ENCODE measurements at regions not wholly inside any gene's neighbourhood (a gene's known extent, or its start where the extent isn't known, plus 50 kb on each side); places are given as distances from the start of the nearest gene placed in this dataset.

GRCh38 chr7:68245688-68246087 is 1249.1 kb downstream of the TYW1 start:
- Histone ChIP-seq H4K5ac (ENCODE audit: insufficient read length, low read depth, low read length) (no peak overlapping the region), H2BK5ac (ENCODE audit: low read depth, low read length) (peak overlapping the region; percentile 63; the same call in 1 of the 2 replicates), H3K36me3 (ENCODE audit: control insufficient read depth in 2 of 4, insufficient read depth in 4 of 4, low read length in 3 of 4) (no peaks in the 10 kb centered on the region), H2BK12ac (ENCODE audit: low read depth, low read length) (peak overlapping the region; percentile 86), H2BK15ac (ENCODE audit: low read length) (no peak overlapping the region), H3K4me2 (ENCODE audit: insufficient read depth in 1 of 2, low read depth in 2 of 2, low read length in 2 of 2) (peak overlapping the region; percentile 32 to 38; a peak in 3 of 4 replicates), H3K56ac (replicated peaks; ENCODE audit: insufficient read length, low read depth, low read length) (no peak overlapping the region), H2BK120ac (replicated peaks; ENCODE audit: low read depth, low read length) (peak overlapping the region; percentile 12), H3K27me3 (replicated peaks in 1 of 4; ENCODE audit: control insufficient read depth in 3 of 4, extremely low read depth in 1 of 4, insufficient read depth in 3 of 4, low read length in 3 of 4) (no peaks in the 10 kb centered on the region; a peak in 2 of 7 replicates), H3K9me3 (ENCODE audit: insufficient read depth in 2 of 2, low read depth in 1 of 2, low read length in 1 of 2) (peaks cover 3 to 4% of the 10 kb centered on the region in 2 experiments; a peak in 3 of 4 replicates), H4K8ac (ENCODE audit: extremely low read depth, insufficient read depth, low read length) (no peak overlapping the region), H2AFZ (ENCODE audit: low read length) (no peak overlapping the region), H3K4me1 (replicated peaks in 1 of 4; ENCODE audit: control insufficient read depth in 3 of 4, insufficient read depth in 4 of 4, low read length in 3 of 4) (peaks cover 7 to 22% (median 12%) of the 10 kb centered on the region in 4 experiments; a peak in 6 of 7 replicates), H2AK5ac (ENCODE audit: low read depth, low read length) (no peak overlapping the region), H3K79me1 (ENCODE audit: low read depth, low read length) (no peaks in the 10 kb centered on the region), H3K18ac (ENCODE audit: extremely low read depth, low read length) (peak overlapping the region; percentile 55; the same call in 1 of the 2 replicates), H3K14ac (ENCODE audit: insufficient read length) (no peak overlapping the region), H3K4ac (replicated peaks; ENCODE audit: insufficient read length, low read depth, low read length) (peak overlapping the region; percentile 39), H3K23me2 (ENCODE audit: low read depth, low read length) (peaks cover 3% of the 10 kb centered on the region; the same call in 1 of the 2 replicates), H3K4me3 (ENCODE audit: extremely low read depth in 1 of 4, insufficient read depth in 2 of 4, low read depth in 3 of 4, low read length in 4 of 4) (no peak overlapping the region; a peak in 1 of 8 replicates), H3K9ac (replicated peaks in 1 of 4; ENCODE audit: extremely low read depth in 1 of 4, low read depth in 3 of 4, low read length in 3 of 4) (0 out of 7 replicates have a peak overlapping the region, but pooled peaks of 1 of the 4 experiments have one; percentile 10), H3K23ac (ENCODE audit: insufficient read length) (no peak overlapping the region), H2BK20ac (ENCODE audit: low read length) (peak overlapping the region; percentile 87; the same call in 1 of the 2 replicates), H4K20me1 (replicated peaks in 1 of 2; ENCODE audit: control insufficient read depth in 1 of 2, insufficient read depth in 2 of 2, low read length in 2 of 2) (no peaks in the 10 kb centered on the region), H4K91ac (replicated peaks; ENCODE audit: insufficient read length, low read length) (peak overlapping the region; percentile 2), H3K79me2 (ENCODE audit: control insufficient read depth in 1 of 2, insufficient read depth in 2 of 2, low read length in 2 of 2) (no peaks in the 10 kb centered on the region), H3K27ac (ENCODE audit: low read depth, low read length) (peak overlapping the region; percentile 59; the same call in 1 of the 2 replicates)
- ChIA-PET CTCF (ENCODE audit: partially characterized antibody) (interaction anchor here (0.6 to 0.7 kb wide), 2 partner anchors 182 to 875 kb away, joined by 3 read pairs; no protein-coding TSS in a partner anchor), POLR2A (ENCODE audit: partially characterized antibody) (interaction anchor here (0.6 to 1.1 kb wide), 4 partner anchors 11 to 881 kb away, joined by 3 to 4 read pairs (median 4); no protein-coding TSS in a partner anchor)
- FAIRE-seq (peak; percentile 66), DNase-seq (ENCODE audit: low read depth in 1 of 2, low spot score in 2 of 2) (peak in 1 of 2 experiments; percentile 49)
- 59% methylated on average over 3 of the region's 3 CpGs; no CpG with 5 or more reads in 1 of the 2 experiments for WGBS, 2 experiments (ENCODE audit: extremely low coverage in 1 of 2, insufficient coverage in 1 of 2, insufficient read length in 1 of 2, insufficient replicate concordance in 2 of 2, low coverage in 1 of 2, low lambda C conversion rate in 2 of 2, missing lambda C conversion rate in 1 of 2)
- no peak for TF ChIP-seq BCL11A (IDR thresholded peaks at IDR 0.05; ENCODE audit: low read depth in 2 of 2, low read length in 2 of 2)
- TF ChIP-seq JUND (IDR thresholded peaks at IDR 0.05; ENCODE audit: low read length): peak; percentile 40; the same call in 1 of the 2 replicates
- TF ChIP-seq POLR2A (IDR thresholded peaks at IDR 0.05; ENCODE audit: control extremely low read depth in 1 of 2, low read depth in 2 of 2, low read length in 2 of 2): no peak
- no peak for TF ChIP-seq ZNF274 (IDR thresholded peaks at IDR 0.05; ENCODE audit: borderline replicate concordance, extremely low read depth, low read length)
- no peak for TF ChIP-seq TCF12 (IDR thresholded peaks at IDR 0.05; ENCODE audit: low read depth, low read length)
- no peak for TF ChIP-seq USF2 (IDR thresholded peaks at IDR 0.05; ENCODE audit: low read length)
- TF ChIP-seq SRF (IDR thresholded peaks at IDR 0.05; ENCODE audit: low read depth, low read length): peak; percentile 70
- no peak for TF ChIP-seq RFX5 (IDR thresholded peaks at IDR 0.05; ENCODE audit: borderline replicate concordance, low read depth, low read length)
- no peak for TF ChIP-seq NRF1 (IDR thresholded peaks at IDR 0.05; ENCODE audit: low read depth, low read length)
- no peak for TF ChIP-seq NANOG (IDR thresholded peaks at IDR 0.05; ENCODE audit: insufficient read depth, low read depth, low read length, poor library complexity, severe bottlenecking)
- 0 out of 2 replicates have a peak, but pooled peaks have one; percentile 3 for TF ChIP-seq YY1 (IDR thresholded peaks at IDR 0.05; ENCODE audit: low read depth, low read length)
- TF ChIP-seq TBP (IDR thresholded peaks at IDR 0.05; ENCODE audit: low read depth, low read length): no peak

Data from H1 (cell line).